HG03571 (cell line): ENCODE measurements at regions not wholly inside any gene's neighbourhood (a gene's known extent, or its start where the extent isn't known, plus 50 kb on each side); places are given as distances from the start of the nearest gene placed in this dataset.

ENCODE experiments used
- ATAC-seq: cut with Tn5 transposase; IDR thresholded peaks from one replicate; pipeline ENCODE4 v1.9.1; 2021; ENCODE audit not compliant: unreplicated experiment

DNA sequence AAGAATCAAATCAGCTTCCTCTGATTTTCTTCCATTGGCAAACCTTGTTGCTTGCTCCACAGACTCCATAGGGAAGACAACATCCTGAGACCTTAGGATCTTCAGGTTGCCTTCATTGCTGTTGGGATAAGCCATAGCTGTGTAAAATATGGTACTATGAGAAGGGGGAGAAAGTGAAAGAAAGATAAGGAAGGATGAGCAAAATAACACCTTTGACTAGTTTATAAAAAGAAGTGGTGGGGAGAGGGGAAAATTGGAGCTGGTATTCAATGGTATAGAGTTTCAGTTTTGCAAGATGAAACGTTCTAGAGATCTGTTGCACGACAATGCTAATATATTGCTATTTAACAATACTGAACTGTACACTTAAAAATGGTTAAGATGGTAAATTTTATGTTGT lies 180.4 kb upstream of the PHYHIPL start:
- ATAC-seq: no peak

DNA sequence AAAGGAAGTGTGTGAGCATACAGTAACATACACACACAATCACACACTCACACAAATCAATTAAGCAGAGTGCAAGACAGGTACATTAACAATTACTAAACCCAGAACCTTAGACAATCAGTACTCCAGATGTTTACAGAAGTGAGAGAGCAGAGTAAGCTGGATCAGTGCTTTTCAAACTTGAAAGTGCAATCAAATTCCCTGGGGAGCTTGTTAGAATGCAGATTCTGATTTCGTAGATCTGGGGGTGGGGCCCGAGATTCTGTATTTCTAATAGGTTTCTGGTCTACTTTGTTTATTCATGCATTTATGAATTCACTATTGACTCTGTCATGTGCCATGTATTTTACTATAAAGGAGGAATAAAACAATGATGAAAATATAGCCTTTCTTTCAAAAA lies 179.6 kb upstream of the PHYHIPL start:
- ATAC-seq: no peak

DNA sequence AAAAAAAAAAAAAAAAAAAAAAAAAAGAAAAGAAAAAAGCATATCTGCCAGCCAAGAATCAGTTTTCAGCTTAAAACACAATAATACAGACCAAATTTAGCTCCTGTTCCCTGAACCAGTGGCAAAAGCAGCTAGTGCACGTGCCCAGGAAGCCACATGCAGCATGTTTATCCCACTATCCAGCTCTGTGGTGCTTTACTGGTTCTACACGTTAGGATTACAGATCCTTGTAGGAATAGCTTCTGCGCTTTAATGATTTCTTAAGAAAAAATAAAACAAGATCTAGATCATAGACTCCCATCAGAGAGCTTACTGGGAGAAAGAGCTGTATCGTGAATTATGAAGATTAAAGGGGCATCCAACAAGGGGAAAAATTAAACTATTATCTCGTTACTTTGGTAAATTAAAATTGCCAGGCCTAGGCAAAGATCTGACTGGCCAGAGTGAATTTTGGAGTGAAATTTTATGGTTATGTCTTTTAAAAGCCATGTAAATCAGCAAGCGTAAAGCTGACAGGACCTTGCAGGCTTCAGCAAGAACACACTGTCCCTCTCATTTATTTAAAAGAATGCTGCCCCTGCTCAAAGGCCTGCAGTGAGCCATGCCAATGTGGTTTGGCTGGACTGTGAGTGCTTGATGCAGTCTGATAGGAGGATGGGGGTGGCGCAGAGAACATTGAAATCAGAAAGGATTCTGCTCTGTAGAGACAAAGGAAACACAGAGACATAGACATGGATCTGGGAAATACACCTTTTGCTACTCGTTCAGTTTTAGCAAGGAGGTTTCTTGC lies 177.3 kb upstream of the PHYHIPL start:
- ATAC-seq: no peak

DNA sequence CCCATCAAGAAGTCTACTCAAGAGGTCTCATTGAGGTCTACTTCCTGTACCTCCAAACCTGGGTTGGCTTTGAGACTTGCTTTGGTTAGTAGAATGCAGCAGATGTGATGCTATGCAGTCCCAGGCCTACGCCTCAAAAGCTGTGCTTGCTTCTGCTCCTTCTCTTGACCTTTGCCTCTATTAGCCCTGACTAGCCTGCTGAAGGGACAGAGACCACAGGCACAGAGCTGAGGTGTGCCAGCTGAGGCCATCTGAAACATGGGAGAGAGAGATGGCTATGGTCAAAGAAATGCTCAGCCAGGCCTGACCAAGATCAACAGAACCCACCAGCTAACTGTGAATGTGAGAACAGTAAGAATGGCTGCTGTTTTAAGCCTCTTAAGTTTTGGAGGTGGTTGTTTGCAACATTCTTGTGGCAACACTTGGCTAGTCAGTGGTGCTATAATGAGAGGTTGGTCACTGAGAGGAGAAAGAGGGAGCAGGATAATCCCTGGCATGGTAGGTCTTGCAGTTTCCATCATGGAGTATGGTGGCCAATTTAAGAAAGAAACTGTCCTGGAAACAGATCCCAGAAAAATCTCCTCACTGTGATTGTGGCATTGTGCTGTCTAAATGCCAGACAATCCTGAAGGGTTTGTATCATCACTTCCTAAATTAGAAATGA lies 176.1 kb upstream of the PHYHIPL start:
- ATAC-seq: no peak

DNA sequence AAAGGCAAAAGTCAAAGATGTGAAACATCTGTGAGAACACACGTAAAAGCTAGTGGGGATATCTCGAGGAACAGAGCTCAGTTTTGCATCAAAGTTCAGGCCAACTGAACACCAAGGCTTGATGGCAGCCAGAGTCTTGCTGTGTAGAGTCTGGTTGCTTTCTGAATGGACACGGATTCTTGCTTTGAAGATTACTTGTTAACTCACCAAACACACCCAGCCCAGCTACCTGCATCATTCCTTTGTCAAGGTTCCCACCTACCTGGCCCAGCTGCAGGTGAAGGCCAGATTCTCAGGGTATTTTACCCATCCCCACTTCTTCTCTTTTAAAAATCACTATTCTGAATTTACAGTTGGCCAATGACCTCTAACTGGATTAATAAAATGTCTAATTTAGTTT lies 174.4 kb upstream of the PHYHIPL start:
- no peak for ATAC-seq

DNA sequence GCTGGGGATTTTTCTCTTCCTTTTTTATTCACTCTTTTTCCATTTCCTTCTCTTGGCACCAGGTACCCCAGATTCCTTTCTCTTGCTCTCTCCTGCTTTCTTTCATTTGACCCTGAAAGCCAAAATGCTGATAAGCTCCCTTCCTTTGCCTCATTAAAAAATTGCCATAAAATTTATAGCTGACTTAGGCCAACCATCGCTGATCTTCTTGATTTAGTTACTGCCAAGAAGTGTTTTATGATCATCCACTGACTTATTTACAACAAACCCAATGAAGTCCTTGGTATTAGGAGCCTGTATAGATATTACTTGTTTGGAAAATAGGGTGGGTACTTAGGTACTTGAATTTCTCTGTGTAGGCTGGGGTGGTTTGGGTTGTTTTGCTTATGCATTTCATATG lies 173.2 kb upstream of the PHYHIPL start:
- ATAC-seq: no peak

DNA sequence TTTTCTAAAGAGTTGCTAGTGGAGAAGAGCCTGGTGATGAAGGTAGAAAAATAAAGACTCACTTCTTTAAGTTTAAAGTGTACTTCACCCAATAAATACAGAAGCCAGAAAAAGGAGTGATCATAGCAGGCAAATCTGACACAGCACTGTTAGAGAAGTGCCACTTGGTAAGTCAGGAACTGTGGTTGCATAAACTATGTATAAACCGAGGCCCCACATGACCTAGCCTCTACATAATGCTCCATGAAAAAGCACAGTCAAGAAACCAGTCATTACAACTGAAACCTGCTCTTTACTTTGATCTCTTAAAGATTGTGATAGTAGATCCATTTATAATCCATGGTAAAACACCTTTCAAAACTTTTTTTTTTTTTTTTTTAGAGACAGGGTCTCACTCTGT lies 172.1 kb upstream of the PHYHIPL start:
- no peak for ATAC-seq

DNA sequence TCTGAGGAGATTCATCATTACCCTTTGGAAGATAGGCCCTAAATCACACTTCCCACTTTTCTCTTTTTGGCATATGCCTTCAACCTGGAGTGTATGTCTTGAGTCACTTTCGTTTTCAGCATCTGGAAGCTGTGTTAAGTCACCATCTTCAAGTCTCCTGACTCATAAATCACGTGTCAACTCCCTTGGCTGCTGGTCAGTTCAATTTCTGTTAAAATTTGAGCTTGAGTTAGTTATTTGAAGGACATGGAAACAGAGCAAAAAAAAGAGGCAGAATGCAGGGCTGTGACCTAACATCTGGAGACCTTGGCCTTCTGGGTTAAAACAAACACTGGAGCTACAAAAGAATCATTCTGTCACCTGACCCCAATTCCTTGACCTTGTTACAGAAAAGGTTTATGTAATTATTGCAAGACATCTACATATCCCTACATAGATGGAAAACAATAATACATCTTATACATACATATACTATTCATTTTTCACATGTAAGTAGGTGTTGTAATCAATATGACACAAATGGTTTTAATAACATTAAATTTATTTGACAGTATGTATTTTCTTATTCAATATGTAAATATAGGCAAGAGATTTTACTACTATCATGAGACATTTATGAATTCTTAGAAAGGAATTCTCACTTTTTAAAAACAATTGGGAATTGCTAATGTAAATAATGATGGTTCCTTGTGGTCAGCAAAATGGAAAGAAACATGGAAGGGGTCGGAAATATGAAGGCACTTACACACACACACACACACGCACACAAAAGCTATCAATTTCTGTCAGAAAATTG lies 169.7 kb upstream of the PHYHIPL start:
- ATAC-seq: no peak

DNA sequence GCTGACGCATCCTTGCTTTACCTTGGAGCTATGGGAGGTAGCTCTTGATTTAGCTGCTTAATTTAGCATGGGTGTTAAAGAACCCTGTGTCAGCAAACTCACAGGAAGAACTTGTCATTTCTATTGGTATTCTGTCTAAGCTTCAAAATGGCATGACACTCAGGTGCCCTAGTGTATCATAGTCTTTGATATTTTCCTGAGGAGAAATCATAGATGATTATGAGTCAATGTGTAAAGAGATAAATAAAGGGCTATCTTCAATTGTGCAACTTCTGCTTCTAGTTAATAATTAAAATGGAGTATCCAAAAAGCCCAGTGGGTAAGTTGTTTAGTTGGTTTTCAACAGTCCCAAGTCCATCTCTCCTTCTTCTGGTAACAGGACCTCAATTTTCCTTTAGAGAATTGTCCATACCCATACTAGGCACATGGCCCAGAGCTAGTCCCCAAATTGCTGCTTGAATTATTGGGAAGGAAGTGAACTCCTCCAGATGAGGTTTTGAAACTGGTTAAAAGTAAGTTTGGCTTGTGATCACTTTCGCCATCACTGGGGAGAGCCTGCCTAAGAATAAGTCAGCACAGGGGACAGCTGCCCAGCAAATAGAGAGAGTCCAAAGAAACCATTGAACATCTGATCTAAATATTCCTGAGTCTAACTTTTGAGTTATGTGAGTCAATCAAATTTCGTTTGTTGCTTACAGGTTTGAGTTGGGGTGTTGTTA lies 169.0 kb upstream of the PHYHIPL start:
- no peak for ATAC-seq

DNA sequence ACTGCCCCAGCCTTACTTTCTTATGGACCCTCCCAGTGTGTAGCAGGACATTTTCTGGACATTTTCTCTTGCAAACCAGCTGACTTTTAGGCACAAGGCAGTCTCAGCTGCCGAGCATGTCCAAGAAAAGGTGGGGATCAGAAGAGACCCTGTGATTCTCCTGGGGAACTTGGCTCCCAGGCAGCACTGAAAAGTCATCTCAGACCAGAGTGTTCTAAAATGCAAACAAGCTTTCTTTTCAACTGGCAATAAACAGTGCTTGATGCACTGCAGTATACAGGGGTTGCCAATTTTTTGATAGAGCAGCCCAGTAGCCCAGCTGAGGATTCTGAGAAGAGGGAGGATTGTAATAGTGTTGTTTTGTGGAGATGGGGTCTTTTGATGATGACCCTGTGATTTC lies 168.0 kb upstream of the PHYHIPL start:
- ATAC-seq: no peak

DNA sequence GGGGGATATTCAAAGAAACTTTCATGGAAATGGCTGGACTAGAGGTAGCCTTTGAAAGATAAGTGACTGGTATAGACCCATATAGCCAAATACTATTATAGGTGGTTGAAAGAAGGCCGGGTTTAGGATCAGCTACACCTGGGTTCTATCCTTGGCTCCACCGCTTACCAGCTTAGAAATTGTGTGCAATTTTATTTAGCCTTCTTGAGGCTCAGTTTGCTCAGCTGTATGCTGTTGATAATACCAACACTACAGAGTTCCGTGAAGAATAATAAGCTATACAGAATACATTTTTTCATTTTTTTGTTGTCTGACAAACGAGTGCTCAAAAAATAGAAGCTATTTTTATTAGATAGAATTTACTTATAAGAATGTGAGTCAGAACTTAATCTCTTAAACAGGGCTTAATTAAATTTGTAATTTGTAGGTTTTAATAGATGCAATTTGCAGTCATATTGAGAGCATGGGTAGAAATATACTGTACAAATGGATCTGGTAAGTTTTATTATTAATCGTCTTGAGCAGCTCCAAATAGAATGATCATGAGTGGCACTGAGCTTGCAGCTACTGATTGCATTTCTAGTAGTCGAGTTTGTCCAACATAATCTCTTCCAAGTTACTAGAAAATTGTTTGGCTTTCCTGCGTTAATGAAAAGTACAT lies 164.3 kb upstream of the PHYHIPL start:
- no peak for ATAC-seq

DNA sequence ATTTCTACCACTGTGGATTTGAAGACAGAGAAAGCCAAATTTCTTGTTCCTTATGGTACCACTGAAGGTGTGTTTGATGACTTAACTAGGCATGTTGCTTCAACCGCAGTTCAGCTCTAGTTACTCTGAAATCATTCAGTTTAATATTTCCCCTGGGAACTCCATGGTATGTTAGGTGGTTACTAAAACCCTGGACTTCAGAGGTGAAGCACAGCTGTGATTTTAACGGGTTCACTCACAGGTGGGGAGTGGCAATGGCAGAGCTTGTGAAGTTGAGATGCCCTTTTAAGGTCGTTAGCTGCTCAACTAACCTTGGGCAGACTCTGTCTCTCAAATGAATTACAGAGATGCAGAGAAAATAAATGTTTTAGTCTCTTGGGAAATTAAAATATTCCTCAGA lies 163.6 kb upstream of the PHYHIPL start:
- ATAC-seq: no peak

DNA sequence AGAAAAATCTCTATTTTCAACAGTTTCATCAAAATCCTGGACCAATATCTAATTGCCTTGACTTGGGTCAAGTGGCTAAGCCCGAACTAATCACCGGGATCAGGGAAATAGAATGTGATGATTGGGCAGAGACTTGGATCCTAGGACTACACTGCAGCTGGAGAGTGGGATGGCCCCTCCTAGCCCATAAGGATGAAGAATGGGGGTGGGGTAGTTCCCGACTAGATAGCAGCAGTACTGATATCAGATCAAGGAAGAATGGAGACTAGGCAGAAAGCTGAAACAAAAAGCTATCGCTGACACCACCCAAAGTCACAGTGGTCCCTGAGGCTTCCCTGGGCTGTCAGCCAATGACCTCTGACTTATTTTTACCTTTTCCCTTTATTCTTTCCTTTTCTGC lies 160.4 kb upstream of the PHYHIPL start:
- ATAC-seq: no peak

DNA sequence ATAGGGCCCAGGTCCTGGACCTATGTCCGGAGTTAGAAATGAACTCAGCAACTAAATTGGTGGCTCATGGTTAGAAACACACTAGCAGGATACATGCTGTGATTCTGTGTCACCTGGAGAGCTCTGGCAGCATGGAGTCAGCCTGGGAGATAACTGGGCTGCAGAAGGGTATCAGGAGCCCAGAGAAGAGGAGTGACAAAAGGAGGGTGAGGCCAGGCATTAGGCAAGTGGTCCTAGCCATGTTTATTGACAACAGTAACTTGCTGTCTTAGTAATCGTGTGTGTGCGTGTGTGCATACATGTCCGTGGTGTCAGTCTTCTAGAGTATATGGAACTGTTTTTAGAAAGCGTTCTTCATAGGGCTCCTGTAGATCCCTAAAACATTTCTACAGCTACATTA lies 157.5 kb upstream of the PHYHIPL start:
- ATAC-seq: no peak

DNA sequence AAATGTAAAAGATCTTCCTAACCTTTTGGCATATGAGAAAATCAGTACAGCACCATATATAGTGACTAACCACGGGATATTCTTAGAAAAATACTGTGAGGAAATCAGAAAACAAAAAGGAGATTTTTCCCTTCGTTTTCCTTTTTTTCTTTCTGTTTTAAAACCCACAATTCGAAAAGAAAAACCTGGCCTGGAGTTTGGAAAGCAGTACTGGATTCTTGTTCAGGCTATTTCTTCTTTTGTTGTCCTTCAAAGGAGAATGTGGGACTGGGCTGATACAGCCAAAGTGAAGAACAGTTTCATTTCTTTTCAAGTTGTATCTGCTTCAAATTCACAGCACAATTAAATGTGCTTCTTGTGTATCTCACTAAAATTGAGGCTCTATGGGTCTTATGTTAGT lies 156.8 kb upstream of the PHYHIPL start:
- no peak for ATAC-seq

DNA sequence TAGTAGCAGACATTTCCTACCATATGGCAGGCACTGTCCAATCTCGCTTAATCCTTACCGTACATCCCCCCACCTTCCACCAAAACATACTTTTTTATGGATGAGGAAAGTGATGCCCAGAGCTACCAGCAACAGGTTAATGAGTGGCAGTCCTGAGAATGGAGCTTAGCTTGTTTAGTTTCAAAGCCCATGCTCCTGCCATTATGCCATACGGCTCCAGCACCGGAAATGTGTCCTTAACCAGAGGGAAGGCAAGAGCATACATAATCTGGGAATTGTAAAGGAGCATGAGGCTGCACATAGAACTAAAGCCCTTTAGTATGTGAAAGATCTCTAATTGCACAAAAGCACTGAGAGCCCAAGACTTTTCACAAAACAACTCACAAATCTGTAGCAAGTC lies 155.9 kb upstream of the PHYHIPL start:
- no peak for ATAC-seq

DNA sequence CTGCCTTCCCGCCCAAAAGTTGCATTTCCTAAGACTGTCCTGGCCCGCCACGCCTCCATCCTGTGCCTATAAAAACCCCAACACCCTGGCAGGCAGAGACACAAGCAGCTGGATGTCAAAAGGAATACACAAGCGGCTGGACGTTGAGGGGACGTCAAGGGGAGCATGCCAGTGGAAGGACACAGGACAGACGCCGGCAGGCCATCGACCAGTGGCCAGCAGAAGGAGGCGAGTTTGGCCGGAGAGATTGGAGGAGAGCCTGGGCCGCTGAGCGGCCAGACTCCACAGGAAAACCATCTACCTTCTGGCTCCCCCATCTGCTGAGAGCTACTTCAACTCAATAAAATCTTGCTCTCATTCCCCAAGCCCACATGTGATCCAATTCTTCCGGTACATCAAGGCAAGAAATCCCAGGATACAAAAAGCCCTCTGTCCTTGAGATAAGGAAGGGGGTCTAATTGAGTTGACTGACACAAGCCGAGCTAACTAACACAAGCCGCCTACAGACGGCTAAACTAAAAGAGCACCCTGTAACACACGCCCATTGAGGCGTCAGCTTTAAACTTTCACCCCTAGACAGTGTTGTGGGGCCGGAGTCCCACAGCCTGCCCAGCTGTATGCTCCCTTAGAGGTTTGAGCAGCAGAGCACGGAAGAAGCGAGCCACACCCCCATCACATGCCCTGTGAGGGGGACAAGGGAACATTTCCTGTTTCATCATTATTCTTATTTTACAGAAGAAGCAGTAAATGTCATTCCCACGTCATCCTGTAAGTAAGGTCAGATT lies 150.3 kb upstream of the PHYHIPL start:
- no peak for ATAC-seq

DNA sequence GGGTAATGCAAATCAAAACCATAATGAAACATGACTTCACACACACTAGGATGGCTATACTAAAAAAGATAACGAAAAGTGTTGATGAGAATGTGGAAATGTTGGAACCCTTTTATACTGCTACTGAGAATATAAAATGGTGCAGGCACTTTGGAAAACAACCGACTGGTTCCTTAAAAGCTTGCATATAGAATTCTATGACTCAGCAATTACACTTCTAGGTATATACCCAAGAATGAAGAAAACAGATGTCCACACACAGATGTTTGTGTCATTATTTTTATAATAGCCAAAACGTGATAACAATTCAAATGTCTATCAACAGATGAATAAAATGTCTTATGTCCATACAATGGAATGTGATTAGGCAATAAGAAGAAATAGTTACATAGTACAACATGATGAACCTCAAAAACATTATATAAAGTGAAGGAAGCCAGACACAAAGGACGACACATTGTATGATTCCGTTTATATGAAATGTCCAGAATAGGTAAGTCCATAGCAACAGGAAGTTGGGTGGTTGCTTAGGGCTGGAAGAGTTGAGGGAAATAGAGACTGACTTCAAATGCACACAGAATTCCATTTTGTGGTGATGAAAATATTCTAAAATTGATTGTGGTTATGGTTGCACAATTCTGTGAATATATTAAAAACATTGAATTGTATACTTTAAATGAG lies 148.3 kb upstream of the PHYHIPL start:
- no peak for ATAC-seq

DNA sequence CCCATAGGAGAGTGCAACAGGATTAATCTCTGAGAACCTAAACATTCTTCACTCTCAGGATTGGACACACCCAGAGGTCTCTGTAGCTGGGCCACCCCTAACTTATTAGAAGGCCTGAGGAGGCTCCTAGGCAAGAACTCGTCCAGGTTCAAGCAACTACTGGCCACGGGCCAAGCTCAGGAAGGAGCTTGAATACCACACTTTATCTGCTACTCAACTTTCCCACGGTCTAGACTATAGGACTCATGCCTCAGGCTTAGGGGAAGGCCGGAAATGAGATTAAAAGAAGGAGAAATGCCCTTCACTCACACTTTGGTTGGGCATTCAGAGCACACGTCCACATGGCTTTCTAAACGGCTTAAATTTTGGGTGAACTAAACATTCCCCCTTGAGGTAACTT lies 142.8 kb upstream of the PHYHIPL start:
- ATAC-seq: no peak
